Skeletal muscle tissue (tissue), 3 donors: ENCODE measurements at regions not wholly inside any gene's neighbourhood (a gene's known extent, or its start where the extent isn't known, plus 50 kb on each side); places are given as distances from the start of the nearest gene placed in this dataset.

Source experiments
- H3K27ac ChIP-seq: one replicate; pipeline ENCODE4 v1.7.0; 2013; ENCODE audit warnings: mild to moderate bottlenecking, low read depth, low read length, inconsistent platforms
- H3K27me3 ChIP-seq, 3 donors: one replicate each; pipeline ENCODE4 v1.7.0; 2013; ENCODE audit warnings: low read length in 3 of 3; ENCODE audit not compliant: control insufficient read depth in 3 of 3, insufficient read depth in 3 of 3
- H3K36me3 ChIP-seq, 3 donors: one replicate each; pipeline ENCODE4 v1.7.0; 2013; ENCODE audit warnings: low read length in 3 of 3; ENCODE audit not compliant: control insufficient read depth in 3 of 3, insufficient read depth in 3 of 3
- H3K4me1 ChIP-seq, 3 donors: one replicate each; pipeline ENCODE4 v1.7.0; 2013; ENCODE audit warnings: low read length in 3 of 3, mild to moderate bottlenecking in 3 of 3; ENCODE audit not compliant: control insufficient read depth in 3 of 3, insufficient read depth in 3 of 3
- H3K4me3 ChIP-seq, 3 donors: one replicate each; pipeline ENCODE4 v1.7.0; 2013; ENCODE audit warnings: low read length in 3 of 3
- H3K9ac ChIP-seq, 3 donors: one replicate each; pipeline ENCODE4 v1.7.0; 2013; ENCODE audit warnings: low read length in 3 of 3, mild to moderate bottlenecking in 3 of 3, moderate library complexity in 2 of 3, low read depth in 1 of 3
- H3K9me3 ChIP-seq, 3 donors: one replicate each; pipeline ENCODE4 v1.7.0; 2013; ENCODE audit warnings: low read length in 3 of 3; ENCODE audit not compliant: control insufficient read depth in 3 of 3
- donor health status: Osteomylitis.

DNA sequence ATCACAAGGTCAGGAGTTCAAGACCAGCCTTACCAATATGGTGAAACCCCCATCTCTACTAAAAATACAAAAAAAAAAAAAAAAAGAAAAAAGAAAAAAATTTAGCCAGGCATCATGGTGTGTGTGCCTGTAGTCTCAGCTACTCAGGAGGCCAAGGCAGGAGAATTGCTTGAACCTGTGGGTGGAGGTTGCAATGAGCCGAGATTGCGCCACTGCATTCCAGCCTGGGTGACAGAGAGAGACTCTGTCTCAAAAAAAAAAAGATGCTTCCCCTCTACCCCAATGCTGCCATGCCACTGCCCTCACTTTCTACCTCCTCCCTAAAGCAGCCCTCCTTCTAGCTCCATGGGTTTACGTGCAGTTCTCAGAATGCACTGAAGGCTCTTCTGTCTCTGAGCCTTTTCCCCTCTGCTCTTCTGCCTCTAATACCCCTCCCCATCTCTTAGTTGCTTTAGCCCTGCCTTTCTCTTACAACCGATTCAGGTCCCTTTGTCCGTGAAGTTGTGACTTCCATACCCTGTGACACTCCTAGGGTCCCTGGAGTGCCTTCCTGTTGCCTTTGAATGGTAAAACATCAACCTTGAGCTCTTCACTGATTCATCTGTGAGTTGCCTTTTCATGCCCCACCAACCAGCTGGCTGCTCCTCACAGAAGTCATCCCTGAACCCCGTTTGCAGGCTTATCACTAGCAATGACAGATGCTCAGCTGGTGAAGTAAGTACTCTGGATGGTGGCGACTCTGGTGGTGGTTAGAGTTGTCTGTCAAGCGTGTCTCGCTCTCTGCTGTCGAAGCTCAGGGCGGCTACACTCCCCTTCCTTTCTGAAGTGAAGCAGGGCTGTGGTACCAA, 234.9 kb downstream of the RHOU start:
- Histone ChIP-seq H3K9ac (no peak overlapping the region), H3K4me3 (no peak overlapping the region), H3K4me1 (no peaks in the 10 kb centered on the region), H3K36me3 (no peaks in the 10 kb centered on the region), H3K27ac (no peak overlapping the region), H3K27me3 (peaks cover 0 to 4% (median 0%) of the 10 kb centered on the region in 3 donors), H3K9me3 (no peaks in the 10 kb centered on the region)

DNA sequence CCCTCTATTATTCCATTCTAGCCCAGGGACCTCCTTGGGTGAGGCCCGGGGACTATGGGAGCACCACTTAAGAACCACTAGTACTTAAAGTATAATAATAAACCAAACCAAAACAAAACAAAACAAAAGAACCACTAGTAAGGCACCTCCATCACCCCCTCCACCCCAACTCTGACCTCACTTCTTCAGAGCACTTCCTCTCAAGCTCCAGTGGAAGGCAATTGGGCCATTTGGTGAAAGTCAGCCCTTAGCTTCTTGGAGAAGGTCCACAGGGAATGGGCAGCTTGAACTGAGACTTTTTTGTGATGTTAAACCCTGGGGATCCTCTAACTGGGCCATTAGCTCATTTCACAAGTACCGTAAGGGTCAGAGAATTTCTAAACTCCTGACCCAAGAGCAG, 237.3 kb downstream of the RHOU start:
- Histone ChIP-seq H3K9ac (no peak overlapping the region), H3K9me3 (no peaks in the 10 kb centered on the region), H3K27ac (no peak overlapping the region), H3K27me3 (peaks cover 0 to 4% (median 0%) of the 10 kb centered on the region in 3 donors), H3K36me3 (no peaks in the 10 kb centered on the region), H3K4me3 (no peak overlapping the region), H3K4me1 (no peaks in the 10 kb centered on the region)

DNA sequence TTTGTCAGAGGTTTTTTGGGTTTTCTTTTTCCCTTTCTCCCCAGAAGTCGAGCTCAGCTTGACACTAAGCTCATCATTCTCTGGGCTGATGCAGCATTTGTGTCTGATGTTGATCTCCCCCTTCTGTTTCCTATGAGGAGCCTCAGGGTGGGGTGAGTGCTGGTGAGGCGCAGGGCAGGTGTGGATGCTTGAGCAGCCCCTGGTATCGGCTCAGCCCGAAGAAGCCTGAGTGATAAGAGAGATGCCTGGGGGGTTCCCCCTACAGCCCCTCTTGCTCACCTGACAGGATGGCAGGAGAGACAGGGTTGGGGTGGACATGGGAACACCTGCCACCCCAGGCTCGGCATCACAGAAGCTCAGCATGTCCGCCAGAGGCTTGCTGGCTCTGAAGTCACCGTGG, 239.0 kb downstream of the RHOU start:
- H3K9me3 ChIP-seq: no peaks in the 10 kb centered on the region
- H3K4me1 ChIP-seq: peaks cover 11% of the 10 kb centered on the region in 3 donors
- peaks cover 0 to 4% (median 0%) of the 10 kb centered on the region in 3 donors for H3K27me3 ChIP-seq
- no peaks in the 10 kb centered on the region for H3K36me3 ChIP-seq
- no peak overlapping the region for H3K9ac ChIP-seq
- no peak overlapping the region for H3K4me3 ChIP-seq
- H3K27ac ChIP-seq: no peak overlapping the region

DNA sequence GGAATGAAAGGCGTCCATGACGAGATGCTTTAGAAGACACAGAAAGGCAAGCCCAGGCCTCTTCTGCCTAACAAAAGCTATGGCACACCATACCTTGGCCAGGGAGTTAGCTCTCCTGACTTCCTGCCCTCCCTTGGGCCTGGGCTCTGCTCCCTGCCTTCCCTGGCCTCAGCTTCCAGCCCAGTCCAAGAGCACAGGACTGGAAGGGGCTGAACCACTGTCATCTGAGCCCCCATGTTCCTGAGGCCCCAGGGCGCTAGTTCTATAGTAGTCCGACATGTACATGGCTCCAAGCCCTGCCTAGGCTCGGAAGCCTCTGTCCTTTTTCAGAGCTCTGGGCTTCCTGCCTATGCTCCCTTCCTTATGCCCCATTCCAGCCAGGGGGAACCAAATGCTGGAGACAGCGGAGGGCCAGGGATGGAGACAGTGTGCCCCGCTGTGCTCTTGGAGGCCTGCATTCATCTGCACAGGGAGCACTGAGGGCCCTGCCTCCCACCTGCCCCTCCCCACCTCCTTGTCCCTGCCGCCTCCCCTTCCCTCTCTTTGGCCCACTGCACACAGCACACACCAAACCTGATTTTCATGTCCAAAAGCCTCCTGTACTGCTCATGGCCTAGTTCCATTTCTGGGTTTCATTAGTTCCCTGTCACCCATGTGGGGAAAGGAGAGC, 240.1 kb downstream of the RHOU start:
- no peak overlapping the region for H3K4me3 ChIP-seq
- peaks cover 0 to 2% (median 0%) of the 10 kb centered on the region in 3 donors for H3K27me3 ChIP-seq
- H3K9me3 ChIP-seq: no peaks in the 10 kb centered on the region
- peaks cover 11 to 13% (median 12%) of the 10 kb centered on the region in 3 donors for H3K4me1 ChIP-seq
- no peak overlapping the region for H3K9ac ChIP-seq
- no peaks in the 10 kb centered on the region for H3K36me3 ChIP-seq
- H3K27ac ChIP-seq: no peak overlapping the region

DNA sequence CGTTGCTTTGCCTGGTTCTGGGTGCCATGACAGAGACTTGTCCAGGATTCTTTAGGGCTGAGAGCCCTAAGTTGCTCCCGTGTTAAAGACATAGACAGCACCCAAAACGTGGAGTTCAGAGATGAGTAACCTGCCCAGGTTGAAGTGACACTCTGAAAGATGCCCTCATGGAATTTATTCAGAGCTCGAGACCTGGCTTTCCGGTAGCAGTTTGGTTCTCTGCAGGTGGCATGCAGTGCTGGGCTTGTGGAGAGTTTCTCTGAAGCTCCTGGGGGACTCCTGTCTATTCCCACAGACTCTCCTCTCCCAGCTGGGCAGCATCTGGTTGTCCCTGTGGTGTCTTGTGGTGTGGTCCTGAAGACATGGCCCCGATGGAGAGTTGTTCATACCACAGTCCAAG, 241.0 kb downstream of the RHOU start:
- H3K4me1 ChIP-seq: peaks cover 11 to 13% (median 12%) of the 10 kb centered on the region in 3 donors
- no peak overlapping the region for H3K27ac ChIP-seq
- H3K9ac ChIP-seq: no peak overlapping the region
- no peaks in the 10 kb centered on the region for H3K36me3 ChIP-seq
- no peak overlapping the region for H3K4me3 ChIP-seq
- H3K27me3 ChIP-seq: no peaks in the 10 kb centered on the region
- H3K9me3 ChIP-seq: no peaks in the 10 kb centered on the region

DNA sequence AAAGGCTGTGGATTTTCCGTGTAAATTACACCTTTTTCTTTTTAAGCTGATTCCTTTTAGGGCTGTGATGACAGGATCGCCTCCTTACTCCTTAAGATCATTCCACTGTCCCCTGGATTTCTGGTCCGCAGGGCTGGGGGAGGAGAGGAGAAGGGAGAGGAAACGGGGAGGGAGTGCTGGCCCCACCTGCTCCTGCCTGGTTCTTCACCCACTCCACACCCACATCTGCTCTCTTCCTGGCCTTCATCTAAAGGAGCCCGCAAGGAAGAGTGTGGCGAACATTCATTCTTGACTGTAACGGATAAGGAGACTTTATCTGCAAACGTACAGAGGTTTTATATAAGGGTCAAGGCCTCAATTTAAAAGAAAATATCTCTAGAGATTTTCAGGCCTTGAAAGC, 242.0 kb downstream of the RHOU start:
- H3K4me3 ChIP-seq: no peak overlapping the region
- H3K27me3 ChIP-seq: no peaks in the 10 kb centered on the region

DNA sequence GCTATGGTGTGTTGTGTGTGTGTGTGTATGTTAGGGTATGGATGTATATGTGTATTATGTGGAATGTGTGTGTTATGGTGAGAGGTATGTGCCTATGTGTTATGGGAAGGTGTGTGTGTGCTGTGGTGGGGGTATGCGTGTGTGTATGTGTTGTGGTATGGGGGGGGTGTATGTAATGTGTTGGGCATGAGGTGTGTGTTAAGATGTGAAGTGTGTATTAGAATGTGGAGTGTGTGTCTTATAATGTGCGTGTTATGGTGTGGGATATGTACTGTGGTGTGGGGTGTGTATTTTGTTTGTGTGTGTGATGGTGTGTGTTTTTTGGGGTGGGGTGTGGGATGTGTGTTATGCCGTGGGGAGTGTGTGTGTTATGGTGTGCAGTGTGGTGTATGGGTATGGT, 242.5 kb downstream of the RHOU start:
- Histone ChIP-seq H3K36me3 (no peaks in the 10 kb centered on the region), H3K27me3 (no peaks in the 10 kb centered on the region), H3K4me3 (no peak overlapping the region), H3K9ac (no peak overlapping the region), H3K4me1 (peaks cover 11 to 13% (median 12%) of the 10 kb centered on the region in 3 donors), H3K9me3 (no peaks in the 10 kb centered on the region), H3K27ac (no peak overlapping the region)

More for the DNA sequence above, 242.0 kb downstream of the RHOU start:
- H3K36me3 ChIP-seq: no peaks in the 10 kb centered on the region
- H3K4me1 ChIP-seq: peaks cover 11 to 13% (median 12%) of the 10 kb centered on the region in 3 donors
- no peak overlapping the region for H3K9ac ChIP-seq
- no peaks in the 10 kb centered on the region for H3K9me3 ChIP-seq
- H3K27ac ChIP-seq: no peak overlapping the region

DNA sequence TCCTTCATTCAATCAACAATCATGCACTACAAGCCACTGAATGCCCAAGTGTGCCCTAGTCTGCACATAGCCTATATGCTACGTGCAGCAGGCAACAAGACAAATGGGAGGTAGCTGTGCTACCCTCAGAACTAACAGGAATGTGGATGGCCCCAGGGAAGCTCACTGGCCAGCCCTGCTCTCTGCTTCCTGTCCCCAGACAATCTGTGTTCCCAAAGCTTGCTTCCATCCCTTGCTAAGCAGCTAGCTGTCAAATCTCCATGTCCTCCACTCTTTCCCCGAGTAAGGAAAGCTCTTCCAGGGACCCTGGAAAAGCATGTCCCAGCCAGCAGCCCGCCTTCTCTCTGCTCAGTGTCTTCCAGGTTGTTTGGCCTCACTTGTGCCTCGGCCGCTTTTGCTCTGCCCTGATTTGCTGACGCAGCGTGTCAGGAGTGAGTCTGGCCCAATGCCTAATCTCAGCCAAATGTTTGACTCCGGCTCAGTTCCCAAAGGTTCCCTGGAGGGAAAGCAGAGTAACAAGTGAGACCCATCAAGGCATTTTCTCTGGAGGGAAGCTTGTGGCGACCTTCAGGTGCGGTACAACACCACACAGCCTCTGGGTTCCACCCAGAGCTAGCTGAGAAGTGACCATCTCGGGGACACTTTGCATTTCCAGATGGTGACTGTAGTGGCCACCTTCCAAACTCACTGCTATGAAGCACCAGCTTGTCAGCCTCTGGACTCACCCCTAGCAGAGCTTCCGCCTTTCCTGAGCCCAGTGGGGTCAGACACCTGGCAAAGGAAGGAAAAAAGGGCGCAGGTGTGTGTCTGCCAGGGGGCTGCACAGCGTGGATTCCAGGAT, 243.4 kb downstream of the RHOU start:
- H3K27ac ChIP-seq: no peak overlapping the region
- no peaks in the 10 kb centered on the region for H3K36me3 ChIP-seq
- H3K9ac ChIP-seq: peak overlapping the region in 2 of 3 donors; percentile 40 to 70
- H3K4me3 ChIP-seq: peak overlapping the region in 2 of 3 donors; percentile 35
- H3K4me1 ChIP-seq: peaks cover 11 to 13% (median 12%) of the 10 kb centered on the region in 3 donors
- H3K27me3 ChIP-seq: no peaks in the 10 kb centered on the region
- H3K9me3 ChIP-seq: no peaks in the 10 kb centered on the region

DNA sequence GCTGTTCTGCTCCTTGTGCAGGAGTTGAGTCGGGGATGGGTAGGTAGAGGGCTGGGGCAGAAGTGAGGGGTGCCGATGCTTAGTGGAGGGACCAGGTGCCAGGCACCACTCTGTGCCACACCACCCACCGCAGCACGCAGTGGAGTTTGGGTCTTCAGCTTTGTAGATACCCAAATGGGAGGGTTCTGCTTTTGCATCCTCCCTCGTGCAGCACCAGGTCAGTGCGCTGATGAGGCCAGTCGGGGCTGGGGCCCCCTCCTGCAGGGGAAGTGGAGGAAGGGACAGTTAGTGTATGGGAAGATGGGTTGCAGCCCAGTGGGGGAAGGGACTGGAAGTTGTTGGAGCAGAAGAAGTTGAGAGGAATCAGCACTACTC, 244.0 kb downstream of the RHOU start:
- Histone ChIP-seq H3K9me3 (no peaks in the 10 kb centered on the region), H3K27ac (no peak overlapping the region), H3K4me3 (no peak overlapping the region), H3K27me3 (no peaks in the 10 kb centered on the region), H3K9ac (no peak overlapping the region), H3K4me1 (peaks cover 11 to 13% (median 12%) of the 10 kb centered on the region in 3 donors), H3K36me3 (no peaks in the 10 kb centered on the region)
